HCT116 (cell line): ENCODE measurements at regions not wholly inside any gene's neighbourhood (a gene's known extent, or its start where the extent isn't known, plus 50 kb on each side); places are given as distances from the start of the nearest gene placed in this dataset.

Experiments
- ATAC-seq: fragments of 200-7000 bp; cut with Tn5 transposase; 2 replicates; pipeline ENCODE4 v1.9.1; 2020; ENCODE audit warnings: mild to moderate bottlenecking, moderate library complexity
- BruUV-seq: library from RNA; stranded (reverse); fragments of 400-500 nt; replicated peaks from 2 replicates; lab custom pipeline; 2021; lab: Mats Ljungman, UMichigan
- CTCF ChIA-PET: fragments of 300-600 bp; sonication (Branson Sonifier 250); formaldehyde crosslinking; loops from one replicate; lab custom pipeline; 2021; ENCODE audit warnings: antibody characterized with exemption; lab: Charles Lee
- POLR2A ChIA-PET: fragments of 300-600, 350-600 bp; sonication (Branson Sonifier 250); formaldehyde crosslinking; loops from one replicate; lab custom pipeline; 2021; ENCODE audit warnings: antibody characterized with exemption; lab: Charles Lee
- RAD21 ChIA-PET, 2 experiments: fragments of 300-600 bp; sonication (Branson Sonifier 250); formaldehyde crosslinking; loops; one replicate each; lab custom pipeline; 2023; ENCODE audit warnings: low total read pairs in 2 of 2; ENCODE audit not compliant: uncharacterized antibody in 2 of 2, unreplicated experiment in 2 of 2, low non-redundant PET in 1 of 2; lab: Charles Lee
- DNase-seq: peaks from one replicate; pipeline ENCODE4 v3.0.0-alpha.2; 2010; ENCODE audit warnings: low read depth, low spot score
- H2AFZ ChIP-seq: fragments of 200-600 bp; shearing (Covaris generic), sonication (generic); 2 replicates; pipeline ENCODE4 v1.6.1; 2017; ENCODE audit warnings: low read depth, mixed run types, mixed read lengths, antibody characterized with exemption, low read length; ENCODE audit not compliant: poor library complexity, severe bottlenecking
- H3K27ac ChIP-seq: 2 replicates; pipeline ENCODE4 v1.5.1; 2012; ENCODE audit warnings: low read depth, low read length
- H3K27me3 ChIP-seq: fragments of 200-600 bp; sonication (generic); 2 replicates; pipeline ENCODE4 v1.6.1; 2016; ENCODE audit warnings: mixed run types, low read length, mixed read lengths; ENCODE audit not compliant: insufficient read depth
- H3K36me3 ChIP-seq, 2 experiments: fragments of 200-500 bp in 1 of 2; fragments of 200-600 bp in 1 of 2; sonication (Bioruptor generic) in 1 of 2; sonication (generic) in 1 of 2; 2 replicates each; pipeline versions ENCODE4 v1.5.1 to v1.6.1; 2014 to 2016; ENCODE audit warnings: low read length in 2 of 2, inconsistent platforms in 1 of 2, mixed read lengths in 1 of 2, mixed run types in 1 of 2; ENCODE audit not compliant: insufficient read depth in 2 of 2, control insufficient read depth in 1 of 2
- H3K4me1 ChIP-seq, 2 experiments: fragments of 200-600 bp in 1 of 2; sonication (generic) in 1 of 2; 2 replicates each; pipeline versions ENCODE4 v1.5.1 to v1.6.1; 2012 to 2017; ENCODE audit warnings: low read length in 2 of 2, inconsistent platforms in 1 of 2, mild to moderate bottlenecking in 1 of 2, mixed read lengths in 1 of 2, mixed run types in 1 of 2, moderate library complexity in 1 of 2; ENCODE audit not compliant: insufficient read depth in 2 of 2, control insufficient read depth in 1 of 2
- H3K4me2 ChIP-seq: fragments of 200-600 bp; sonication (generic); 2 replicates; pipeline ENCODE4 v1.6.1; 2017; ENCODE audit warnings: mixed run types, low read length, mixed read lengths
- H3K4me3 ChIP-seq, 2 experiments: fragments of 200-600 bp in 1 of 2; sonication (generic) in 1 of 2; replicated peaks in 1 of 2; 2 replicates each; pipeline ENCODE4 v1.5.1; 2011 to 2016; ENCODE audit warnings: low read length in 2 of 2, control low read depth in 1 of 2, low read depth in 1 of 2, mild to moderate bottlenecking in 1 of 2, mixed read lengths in 1 of 2, mixed run types in 1 of 2
- H3K79me2 ChIP-seq: fragments of 200-600 bp; sonication (generic); 2 replicates; pipeline ENCODE4 v1.6.1; 2017; ENCODE audit warnings: mild to moderate bottlenecking, mixed run types, low read length, moderate library complexity, mixed read lengths; ENCODE audit not compliant: insufficient read depth
- H3K9ac ChIP-seq: fragments of 200-600 bp; sonication (generic); 2 replicates; pipeline ENCODE4 v1.6.1; 2016; ENCODE audit warnings: low read length, mixed read lengths
- H3K9me2 ChIP-seq: fragments of 200-600 bp; sonication (generic), shearing (Covaris generic); 2 replicates; pipeline ENCODE4 v1.6.1; 2017; ENCODE audit warnings: mixed run types, mild to moderate bottlenecking, moderate library complexity; ENCODE audit not compliant: insufficient read depth
- H3K9me3 ChIP-seq, 2 experiments: fragments of 200-500 bp in 1 of 2; fragments of 200-600 bp in 1 of 2; sonication (Bioruptor generic) in 1 of 2; sonication (generic) in 1 of 2; 2 replicates each; pipeline ENCODE4 v1.6.1; 2014 to 2017; ENCODE audit warnings: low read length in 2 of 2, mixed read lengths in 2 of 2, inconsistent platforms in 1 of 2, low read depth in 1 of 2, mild to moderate bottlenecking in 1 of 2, mixed run types in 1 of 2, moderate library complexity in 1 of 2; ENCODE audit not compliant: control insufficient read depth in 1 of 2, insufficient read depth in 1 of 2
- H4K20me1 ChIP-seq: fragments of 200-600 bp; sonication (generic), shearing (Covaris generic); 2 replicates; pipeline ENCODE4 v1.6.1; 2017; ENCODE audit warnings: mixed run types, mild to moderate bottlenecking, moderate library complexity; ENCODE audit not compliant: insufficient read depth
- CBX3 ChIP-seq: IDR thresholded peaks from 2 replicates; pipeline ENCODE4 v1.6.1; 2012; ENCODE audit warnings: low read depth
- CEBPB ChIP-seq: IDR thresholded peaks from 2 replicates; pipeline ENCODE4 v1.6.1; 2012; ENCODE audit warnings: low read depth
- EGR1 ChIP-seq: IDR thresholded peaks from 2 replicates; pipeline ENCODE4 v1.6.1; 2012; ENCODE audit warnings: low read depth
- ELF1 ChIP-seq: IDR thresholded peaks from 2 replicates; pipeline ENCODE4 v1.6.1; 2012; ENCODE audit warnings: low read depth, borderline replicate concordance
- EZH2 ChIP-seq: fragments of 200-600 bp; sonication (generic); IDR thresholded peaks from 2 replicates; pipeline ENCODE4 v1.6.1; 2017; ENCODE audit warnings: antibody characterized with exemption, mixed run types
- EZH2phosphoT487 ChIP-seq: fragments of 200-600 bp; IDR thresholded peaks from 2 replicates; pipeline ENCODE4 v1.6.1; 2018; ENCODE audit warnings: antibody characterized with exemption, borderline replicate concordance
- FOSL1 ChIP-seq: IDR thresholded peaks from 2 replicates; pipeline ENCODE4 v1.6.1; 2012; ENCODE audit warnings: low read depth
- JUND ChIP-seq: IDR thresholded peaks from 2 replicates; pipeline ENCODE4 v1.6.1; 2012
- POLR2A ChIP-seq: IDR thresholded peaks from 2 replicates; pipeline ENCODE4 v1.7.0; 2011; ENCODE audit warnings: borderline replicate concordance; ENCODE audit not compliant: insufficient read depth, insufficient read length; ENCODE audit errors: extremely low read depth
- POLR2AphosphoS5 ChIP-seq: IDR thresholded peaks from 2 replicates; pipeline ENCODE4 v1.6.1; 2011; ENCODE audit warnings: mild to moderate bottlenecking, low read depth, low read length, moderate library complexity
- RAD21 ChIP-seq: IDR thresholded peaks from 2 replicates; pipeline ENCODE4 v1.6.1; 2012; ENCODE audit warnings: low read depth, mild to moderate bottlenecking
- SIN3A ChIP-seq: IDR thresholded peaks from 2 replicates; pipeline ENCODE4 v1.6.1; 2012; ENCODE audit warnings: low read depth
- SP1 ChIP-seq: IDR thresholded peaks from 2 replicates; pipeline ENCODE4 v1.6.1; 2012; ENCODE audit warnings: low read depth
- YY1 ChIP-seq: IDR thresholded peaks from 2 replicates; pipeline ENCODE4 v1.6.1; 2011; ENCODE audit warnings: low read length, low read depth, moderate library complexity, mild to moderate bottlenecking; ENCODE audit not compliant: insufficient replicate concordance; ENCODE audit errors: extremely low read depth
- ZBTB33 ChIP-seq: IDR thresholded peaks from 2 replicates; pipeline ENCODE4 v1.6.1; 2011; ENCODE audit warnings: mild to moderate bottlenecking, low read length, moderate library complexity; ENCODE audit not compliant: insufficient replicate concordance; ENCODE audit errors: extremely low read depth
- ZFX ChIP-seq: fragments of 450-650 bp; IDR thresholded peaks from 2 replicates; pipeline ENCODE4 v1.6.1; 2017
- intact Hi-C: fragments of 100-400 bp; cut with micrococcal nuclease; formaldehyde crosslinking; loops from 2 replicates; pipeline ENCODE4 v1.10.0; 2022
- TF ChIP-seq, protein P1 (sequence below): IDR thresholded peaks from 2 replicates; pipeline ENCODE4 v1.6.1; 2012
- TF ChIP-seq, protein P2 (sequence below): IDR thresholded peaks from 2 replicates; pipeline ENCODE4 v1.6.1; 2012

GRCh38 chr16:82248677-82249076, 78.7 kb upstream of the MPHOSPH6 start:
- Histone ChIP-seq H2AFZ (no peak overlapping the region), H3K4me1 (no peaks in the 10 kb centered on the region), H3K4me3 (no peak overlapping the region), H3K27me3 (peaks cover 9% of the 10 kb centered on the region), H3K9me3 (no peaks in the 10 kb centered on the region), H3K9me2 (no peaks in the 10 kb centered on the region), H3K79me2 (no peaks in the 10 kb centered on the region), H3K27ac (no peak overlapping the region), H3K9ac (no peak overlapping the region), H3K36me3 (no peaks in the 10 kb centered on the region), H3K4me2 (no peak overlapping the region), H4K20me1 (no peaks in the 10 kb centered on the region)
- ATAC-seq: no peak
- TF ChIP-seq POLR2AphosphoS5: no peak
- no peak for TF ChIP-seq SP1
- TF ChIP-seq CBX3: no peak
- no peak for TF ChIP-seq EZH2phosphoT487
- TF ChIP-seq, protein P1, sequence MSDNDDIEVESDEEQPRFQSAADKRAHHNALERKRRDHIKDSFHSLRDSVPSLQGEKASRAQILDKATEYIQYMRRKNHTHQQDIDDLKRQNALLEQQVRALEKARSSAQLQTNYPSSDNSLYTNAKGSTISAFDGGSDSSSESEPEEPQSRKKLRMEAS: no peak
- no peak for TF ChIP-seq ZBTB33
- no peak for TF ChIP-seq CEBPB
- no peak for TF ChIP-seq SIN3A
- TF ChIP-seq, protein P2, sequence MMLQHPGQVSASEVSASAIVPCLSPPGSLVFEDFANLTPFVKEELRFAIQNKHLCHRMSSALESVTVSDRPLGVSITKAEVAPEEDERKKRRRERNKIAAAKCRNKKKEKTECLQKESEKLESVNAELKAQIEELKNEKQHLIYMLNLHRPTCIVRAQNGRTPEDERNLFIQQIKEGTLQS: no peak
- TF ChIP-seq EGR1: no peak
- TF ChIP-seq JUND: no peak
- no peak for TF ChIP-seq ZFX
- no peak for TF ChIP-seq EZH2
- TF ChIP-seq RAD21: no peak
- no peak for TF ChIP-seq POLR2A
- no peak for TF ChIP-seq ELF1
- TF ChIP-seq FOSL1: no peak
- no peak for TF ChIP-seq YY1
- no peak for DNase-seq
- intact Hi-C loops: no loop called here
- ChIA-PET RAD21 (no interaction called here), POLR2A (no interaction called here), CTCF (interaction anchor here (0.9 kb wide), 1 partner anchor 19 kb away, joined by 3 read pairs; no protein-coding TSS in a partner anchor)
- BruUV-seq: no TSS peak
